IMR-90 (cell line): ENCODE measurements at regions not wholly inside any gene's neighbourhood (a gene's known extent, or its start where the extent isn't known, plus 50 kb on each side); places are given as distances from the start of the nearest gene placed in this dataset.
A peak's percentile ranks its signal among the peaks of the same experiment; 100 is the strongest.

Experiments used
- ATAC-seq: fragments of 200-7000 bp; cut with Tn5 transposase; 2 replicates; pipeline ENCODE4 v1.9.1; 2020; ENCODE audit warnings: low read depth, mild to moderate bottlenecking, moderate library complexity
- BruUV-seq: library from RNA; stranded (reverse); fragments of 400-500 nt; replicated peaks from 2 replicates; lab custom pipeline; 2021; lab: Mats Ljungman, UMichigan
- CTCF ChIA-PET: fragments of 300-600 bp; formaldehyde crosslinking; extraction: SDS; loops from one replicate; lab custom pipeline; 2021; ENCODE audit warnings: antibody characterized with exemption; lab: Yijun Ruan, JAX
- POLR2A ChIA-PET: fragments of 300-600 bp; sonication (Branson Sonifier 250); formaldehyde crosslinking; loops from one replicate; lab custom pipeline; 2022; ENCODE audit warnings: antibody characterized with exemption; ENCODE audit not compliant: unreplicated experiment; lab: Charles Lee
- DNase-seq: peaks from one replicate; pipeline ENCODE4 v3.0.0; 2013
- H2AFZ ChIP-seq: replicated peaks from 2 replicates; pipeline ENCODE3; 2013; ENCODE audit warnings: low read length, mild to moderate bottlenecking; ENCODE audit not compliant: poor library complexity
- H2AK5ac ChIP-seq: 2 replicates; pipeline ENCODE4 v1.6.1; 2013; ENCODE audit warnings: low read depth, low read length, inconsistent platforms
- H2AK9ac ChIP-seq: replicated peaks from 2 replicates; pipeline ENCODE3; 2013; ENCODE audit warnings: mild to moderate bottlenecking, low read depth, low read length, moderate library complexity; ENCODE audit not compliant: poor library complexity
- H2BK120ac ChIP-seq: 2 replicates; pipeline ENCODE4 v1.6.1; 2013; ENCODE audit warnings: low read depth, low read length, inconsistent platforms
- H2BK15ac ChIP-seq: 3 replicates; pipeline ENCODE4 v1.6.1; 2013; ENCODE audit warnings: low read depth, low read length, inconsistent platforms
- H2BK20ac ChIP-seq: 2 replicates; pipeline ENCODE4 v1.6.1; 2013; ENCODE audit warnings: low read depth, mild to moderate bottlenecking, inconsistent platforms, low read length, moderate library complexity
- H2BK5ac ChIP-seq: 2 replicates; pipeline ENCODE4 v1.6.1; 2013; ENCODE audit warnings: mild to moderate bottlenecking, low read depth, low read length, inconsistent platforms; ENCODE audit not compliant: poor library complexity, severe bottlenecking
- H3K14ac ChIP-seq: replicated peaks from 2 replicates; pipeline ENCODE4 v1.6.1; 2013; ENCODE audit warnings: low read depth, low read length, inconsistent platforms
- H3K18ac ChIP-seq: 2 replicates; pipeline ENCODE4 v1.6.1; 2013; ENCODE audit warnings: low read depth, low read length, control low read depth
- H3K23ac ChIP-seq: 2 replicates; pipeline ENCODE4 v1.6.1; 2013; ENCODE audit warnings: low read depth, low read length, inconsistent platforms
- H3K27ac ChIP-seq: 2 replicates; pipeline ENCODE4 v1.5.1; 2013; ENCODE audit warnings: mild to moderate bottlenecking, control low read depth, low read length; ENCODE audit not compliant: insufficient read depth
- H3K27me3 ChIP-seq: 2 replicates; pipeline ENCODE4 v1.6.1; 2013; ENCODE audit warnings: low read length; ENCODE audit not compliant: control insufficient read depth, insufficient read depth
- H3K36me3 ChIP-seq: 2 replicates; pipeline ENCODE4 v1.6.1; 2013; ENCODE audit warnings: low read length, mixed read lengths; ENCODE audit not compliant: control insufficient read depth, insufficient read depth
- H3K4ac ChIP-seq: 2 replicates; pipeline ENCODE4 v1.6.1; 2013; ENCODE audit warnings: low read depth, low read length, inconsistent platforms
- H3K4me1 ChIP-seq: 2 replicates; pipeline ENCODE4 v1.6.1; 2013; ENCODE audit warnings: low read length, mixed read lengths; ENCODE audit not compliant: control insufficient read depth, insufficient read depth
- H3K4me2 ChIP-seq: 2 replicates; pipeline ENCODE4 v1.6.1; 2013; ENCODE audit warnings: low read depth, mild to moderate bottlenecking, control low read depth, low read length, moderate library complexity
- H3K4me3 ChIP-seq: 2 replicates; pipeline ENCODE4 v1.5.1; 2013; ENCODE audit warnings: low read depth, mild to moderate bottlenecking, control low read depth, low read length, moderate library complexity; ENCODE audit not compliant: insufficient read depth
- H3K56ac ChIP-seq: 2 replicates; pipeline ENCODE4 v1.6.1; 2013; ENCODE audit warnings: low read length, inconsistent platforms; ENCODE audit not compliant: insufficient read depth; ENCODE audit errors: extremely low read depth
- H3K79me1 ChIP-seq, 2 experiments: 2 replicates each; pipeline ENCODE4 v1.6.1; 2013; ENCODE audit warnings: low read length in 2 of 2, inconsistent platforms in 1 of 2, low read depth in 1 of 2
- H3K9ac ChIP-seq: 2 replicates; pipeline ENCODE4 v1.6.1; 2013; ENCODE audit warnings: low read depth, low read length, control low read depth
- H3K9me1 ChIP-seq: 2 replicates; pipeline ENCODE4 v1.6.1; 2013; ENCODE audit warnings: low read length, inconsistent platforms; ENCODE audit not compliant: insufficient read depth
- H3K9me3 ChIP-seq: 2 replicates; pipeline ENCODE4 v1.6.1; 2013; ENCODE audit warnings: low read length; ENCODE audit not compliant: control insufficient read depth, insufficient read depth
- H4K20me1 ChIP-seq: 2 replicates; pipeline ENCODE4 v1.6.1; 2013; ENCODE audit warnings: low read length, inconsistent platforms; ENCODE audit not compliant: insufficient read depth
- H4K5ac ChIP-seq: 2 replicates; pipeline ENCODE4 v1.6.1; 2013; ENCODE audit warnings: mild to moderate bottlenecking, low read depth, low read length, control low read depth
- H4K8ac ChIP-seq, 2 experiments: 2 replicates each; pipeline ENCODE4 v1.6.1; 2013; ENCODE audit warnings: low read depth in 2 of 2, low read length in 2 of 2, control low read depth in 1 of 2, inconsistent platforms in 1 of 2
- H4K91ac ChIP-seq: 2 replicates; pipeline ENCODE4 v1.6.1; 2013; ENCODE audit warnings: low read depth, low read length, inconsistent platforms; ENCODE audit not compliant: insufficient read depth
- BHLHE40 ChIP-seq: fragments of 150-350 bp; IDR thresholded peaks from 2 replicates; pipeline ENCODE4 v1.6.1; 2016; ENCODE audit warnings: mild to moderate bottlenecking, low read depth, low read length
- CEBPB ChIP-seq: IDR thresholded peaks from 2 replicates; pipeline ENCODE4 v1.6.1; 2012; ENCODE audit warnings: low read depth, low read length, improper control_type of control experiment
- CHD1 ChIP-seq: IDR thresholded peaks from 2 replicates; pipeline ENCODE4 v1.6.1; 2012; ENCODE audit warnings: low read depth, low read length, improper control_type of control experiment
- CTCF ChIP-seq: conservative IDR thresholded peaks from 2 replicates; pipeline ENCODE4 v1.5.1; 2012; ENCODE audit warnings: mild to moderate bottlenecking, low read depth, low read length, improper control_type of control experiment
- ELK1 ChIP-seq: fragments of 150-350 bp; IDR thresholded peaks from 2 replicates; pipeline ENCODE4 v1.6.1; 2016; ENCODE audit warnings: low read depth, mild to moderate bottlenecking, low read length, moderate library complexity, borderline replicate concordance
- FOS ChIP-seq: fragments of 150-350 bp; IDR thresholded peaks from 2 replicates; pipeline ENCODE4 v1.6.1; 2016; ENCODE audit warnings: low read depth, low read length
- MAFK ChIP-seq: IDR thresholded peaks from 2 replicates; pipeline ENCODE4 v1.6.1; 2012; ENCODE audit warnings: low read depth, low read length, improper control_type of control experiment
- MXI1 ChIP-seq: IDR thresholded peaks from 2 replicates; pipeline ENCODE4 v1.6.1; 2012; ENCODE audit warnings: low read depth, mild to moderate bottlenecking, low read length, moderate library complexity, borderline replicate concordance
- NFE2L2 ChIP-seq: fragments of 150-350 bp; IDR thresholded peaks from 2 replicates; pipeline ENCODE4 v1.6.1; 2016; ENCODE audit warnings: low read depth, mild to moderate bottlenecking, low read length
- POLR2A ChIP-seq: IDR thresholded peaks from 2 replicates; pipeline ENCODE4 v1.6.1; 2012; ENCODE audit warnings: mild to moderate bottlenecking, low read depth, low read length
- RAD21 ChIP-seq: IDR thresholded peaks from 2 replicates; pipeline ENCODE4 v1.6.1; 2012; ENCODE audit warnings: low read length, improper control_type of control experiment
- RCOR1 ChIP-seq: IDR thresholded peaks from 2 replicates; pipeline ENCODE4 v1.6.1; 2012; ENCODE audit warnings: mild to moderate bottlenecking, low read length, improper control_type of control experiment; ENCODE audit not compliant: insufficient replicate concordance
- RFX5 ChIP-seq: IDR thresholded peaks from 2 replicates; pipeline ENCODE4 v1.8.0; 2012; ENCODE audit warnings: low read depth, mild to moderate bottlenecking, low read length, moderate library complexity
- dilution Hi-C: fragments of 300-500 bp; cut with HindIII; formaldehyde crosslinking; loops from one replicate; pipeline ENCODE4 v1.14.3; 2018; ENCODE audit warnings: low sequenced_read_pairs; ENCODE audit not compliant: unreplicated experiment
- in situ Hi-C: fragments of 300-500 bp; cut with MboI; formaldehyde crosslinking; loops from 3 replicates; pipeline ENCODE4 v1.14.3; 2019; ENCODE audit warnings: low sequenced_read_pairs, inconsistent platforms, mixed read lengths
- intact Hi-C: fragments of 100-400 bp; cut with micrococcal nuclease; formaldehyde crosslinking; loops from 2 replicates; pipeline ENCODE4 v1.10.0; 2022

- Histone ChIP-seq H3K14ac (peak overlapping the region; percentile 8; the same call in 1 of the 2 replicates), H2AK5ac (no peak overlapping the region), H3K27me3 (no peaks in the 10 kb centered on the region), H4K5ac (no peak overlapping the region), H3K23ac (0 out of 2 replicates have a peak overlapping the region, but pooled peaks have one; percentile 38), H2BK5ac (no peak overlapping the region), H4K8ac (no peak overlapping the region), H3K18ac (no peak overlapping the region), H2BK120ac (peak overlapping the region; percentile 36; the same call in 1 of the 2 replicates), H2BK15ac (no peak overlapping the region), H3K4me2 (no peak overlapping the region), H3K4me3 (no peak overlapping the region), H2AFZ (no peak overlapping the region), H3K4me1 (0 out of 2 replicates have a peak, but pooled peaks cover 1% of the 10 kb centered on the region), H2BK20ac (no peak overlapping the region), H3K9me1 (0 out of 2 replicates have a peak, but pooled peaks cover 5% of the 10 kb centered on the region), H3K9ac (no peak overlapping the region), H4K91ac (no peak overlapping the region; the same call in 1 of the 2 replicates), H3K79me1 (no peaks in the 10 kb centered on the region), H3K36me3 (no peaks in the 10 kb centered on the region), H3K4ac (no peak overlapping the region; the same call in 1 of the 2 replicates), H3K9me3 (peaks cover 2% of the 10 kb centered on the region; the same call in 1 of the 2 replicates), H4K20me1 (no peaks in the 10 kb centered on the region), H2AK9ac (no peak overlapping the region), H3K27ac (no peak overlapping the region), H3K56ac (no peak overlapping the region)
- POLR2A ChIA-PET, result no interaction called here
- peak; percentile 22 for DNase-seq
- in situ Hi-C loops, result no loop called here
- ATAC-seq, result no peak
- BruUV-seq, result no TSS peak
- intact Hi-C loops, result no loop called here
- dilution Hi-C loops, result no loop called here
- CTCF ChIA-PET, result no interaction called here
- TF ChIP-seq CEBPB (no peak), RCOR1 (no peak), POLR2A (no peak), RFX5 (no peak), BHLHE40 (no peak), RAD21 (no peak), CTCF (no peak), MAFK (no peak), ELK1 (no peak), CHD1 (no peak), FOS (no peak), MXI1 (no peak), NFE2L2 (no peak)
Observed at GRCh38 chr14:84351646-84352045, 1178.3 kb upstream of the FLRT2 start.
